ENCODE measurements at regions not wholly inside any gene's neighbourhood (a gene's known extent, or its start where the extent isn't known, plus 50 kb on each side); places are given as distances from the start of the nearest gene placed in this dataset.
"Not testable (repeated sequence)": the region's sequence is repeated elsewhere in the genome, so short reads cannot be mapped to it uniquely, and the experiment has no call there.

GRCh38 chr11:116331381-116331780, 441.4 kb downstream of the BUD13 start:
- H3K36me3 ChIP-seq, result no peaks in the 10 kb centered on the region
- H3K27me3 ChIP-seq, result no peaks in the 10 kb centered on the region
- no peak for DNase-seq
- no peaks in the 10 kb centered on the region for H3K9me3 ChIP-seq (replicated peaks)
- no peaks in the 10 kb centered on the region for H3K4me1 ChIP-seq
- H3K27ac ChIP-seq, result no peak overlapping the region
- no peak overlapping the region for H3K4me3 ChIP-seq

DNA sequence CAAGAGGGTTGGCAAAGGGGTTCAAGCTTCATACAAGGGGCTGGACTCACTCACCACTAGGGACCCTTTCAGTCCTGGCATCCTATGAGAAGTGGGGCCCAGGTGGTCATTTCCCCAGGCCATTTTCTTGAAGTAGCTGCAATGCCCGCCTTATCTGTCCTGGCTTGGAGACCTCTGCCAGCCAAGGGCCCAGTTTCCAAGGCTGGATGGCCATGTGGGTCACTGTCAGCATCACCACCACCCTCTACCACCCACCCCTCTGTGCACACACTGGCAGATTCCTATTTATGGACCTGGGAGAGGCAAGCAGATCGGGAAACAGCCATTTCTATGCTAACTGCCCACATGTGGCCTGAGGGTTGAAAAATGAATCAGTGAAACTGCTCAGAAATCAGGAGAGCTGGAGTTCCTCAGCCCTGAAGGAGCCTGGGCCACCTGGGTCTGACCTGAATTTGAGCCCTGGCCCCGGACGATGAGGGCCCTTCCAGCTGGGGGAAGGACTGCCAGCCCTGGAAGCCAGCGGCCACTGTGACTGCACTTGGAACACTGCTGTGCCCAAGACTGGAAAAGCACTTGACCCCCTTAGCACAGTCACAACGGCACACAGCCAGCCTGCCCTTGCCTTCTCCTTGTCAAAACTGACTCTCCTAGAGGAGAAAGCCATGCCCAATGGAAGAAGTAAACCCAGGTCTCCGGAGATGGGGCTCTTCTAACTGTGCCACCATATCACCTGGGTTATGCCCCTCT, 442.2 kb downstream of the BUD13 start:
- H3K9me3 ChIP-seq (replicated peaks), result no peaks in the 10 kb centered on the region
- H3K27me3 ChIP-seq, result no peaks in the 10 kb centered on the region
- DNase-seq, result no peak
- no peak overlapping the region for H3K27ac ChIP-seq
- no peaks in the 10 kb centered on the region for H3K4me1 ChIP-seq
- H3K36me3 ChIP-seq, result no peaks in the 10 kb centered on the region
- H3K4me3 ChIP-seq, result no peak overlapping the region

- no peaks in the 10 kb centered on the region for H3K9me3 ChIP-seq (replicated peaks)
- H3K4me1 ChIP-seq, result no peaks in the 10 kb centered on the region
- H3K27ac ChIP-seq, result no peak overlapping the region
- no peak for DNase-seq
- H3K4me3 ChIP-seq, result no peak overlapping the region
- H3K36me3 ChIP-seq, result no peaks in the 10 kb centered on the region
- no peaks in the 10 kb centered on the region for H3K27me3 ChIP-seq
These were observed 443.3 kb downstream of the BUD13 start for GRCh38 chr11:116329354-116330090.

DNA sequence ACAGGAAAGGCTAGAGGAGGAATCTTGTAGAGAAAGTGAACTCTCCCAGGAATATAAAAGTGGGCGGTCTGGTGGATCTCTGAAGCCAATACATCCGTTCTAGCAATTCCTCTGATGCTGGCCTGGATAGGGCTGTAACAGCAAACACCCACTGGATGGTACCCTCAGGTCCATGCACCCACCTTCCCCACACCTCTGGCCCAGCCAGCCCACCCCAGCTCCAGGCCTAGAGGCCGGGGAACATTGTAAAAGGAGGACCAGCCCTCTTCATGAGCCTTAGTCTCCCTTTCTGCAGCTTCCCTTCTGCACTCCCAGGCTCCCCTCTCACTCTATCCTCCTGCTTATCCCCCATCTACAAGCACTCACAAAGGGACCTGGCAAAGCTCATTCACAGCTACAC, 443.9 kb downstream of the BUD13 start:
- H3K9me3 ChIP-seq (replicated peaks), result no peaks in the 10 kb centered on the region
- no peak for DNase-seq
- H3K4me1 ChIP-seq, result no peaks in the 10 kb centered on the region
- H3K36me3 ChIP-seq, result no peaks in the 10 kb centered on the region
- H3K27ac ChIP-seq, result no peak overlapping the region
- no peak overlapping the region for H3K4me3 ChIP-seq
- H3K27me3 ChIP-seq, result no peaks in the 10 kb centered on the region

GRCh38 chr11:116328391-116328790, 444.4 kb downstream of the BUD13 start:
- no peaks in the 10 kb centered on the region for H3K4me1 ChIP-seq
- H3K4me3 ChIP-seq, result no peak overlapping the region
- no peaks in the 10 kb centered on the region for H3K27me3 ChIP-seq
- no peaks in the 10 kb centered on the region for H3K9me3 ChIP-seq (replicated peaks)
- H3K27ac ChIP-seq, result no peak overlapping the region
- H3K36me3 ChIP-seq, result no peaks in the 10 kb centered on the region
- DNase-seq, result no peak

GRCh38 chr11:116326146-116326545, 446.6 kb downstream of the BUD13 start:
- H3K27me3 ChIP-seq, result no peaks in the 10 kb centered on the region
- H3K4me1 ChIP-seq, result no peaks in the 10 kb centered on the region
- no peaks in the 10 kb centered on the region for H3K36me3 ChIP-seq
- no peak overlapping the region for H3K27ac ChIP-seq
- DNase-seq, result no peak
- H3K9me3 ChIP-seq (replicated peaks), result no peaks in the 10 kb centered on the region
- H3K4me3 ChIP-seq, result no peak overlapping the region

DNA sequence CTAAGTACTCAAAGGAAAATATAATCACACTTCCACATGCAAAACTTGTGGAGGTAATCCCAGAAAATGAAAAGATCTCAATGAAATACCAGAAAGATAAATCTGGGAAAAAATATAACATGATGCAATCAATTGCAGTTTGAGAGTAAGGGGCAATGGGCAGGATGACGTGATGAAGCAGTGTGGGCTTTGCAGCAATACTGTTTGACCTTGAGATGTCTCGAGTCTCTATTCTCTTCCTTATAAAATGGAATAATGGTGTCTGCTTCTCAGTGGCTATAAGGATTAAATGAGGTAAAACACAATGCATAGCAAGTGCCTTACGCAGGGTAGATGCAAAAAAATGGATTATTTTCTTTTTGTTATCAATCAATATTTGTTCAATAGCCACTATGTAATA, 447.5 kb downstream of the BUD13 start:
- no peaks in the 10 kb centered on the region for H3K4me1 ChIP-seq

GRCh38 chr11:116324077-116324476, 448.7 kb downstream of the BUD13 start:
- not testable (repeated sequence) for H3K9me3 ChIP-seq (replicated peaks); H3K4me1 ChIP-seq; H3K27ac ChIP-seq; DNase-seq; H3K36me3 ChIP-seq; H3K27me3 ChIP-seq; H3K4me3 ChIP-seq

More for the DNA sequence above, 447.5 kb downstream of the BUD13 start:
- H3K27me3 ChIP-seq, result no peaks in the 10 kb centered on the region
- H3K36me3 ChIP-seq, result no peaks in the 10 kb centered on the region
- DNase-seq, result no peak
- H3K4me3 ChIP-seq, result no peak overlapping the region
- no peak overlapping the region for H3K27ac ChIP-seq
- no peaks in the 10 kb centered on the region for H3K9me3 ChIP-seq (replicated peaks)

DNA sequence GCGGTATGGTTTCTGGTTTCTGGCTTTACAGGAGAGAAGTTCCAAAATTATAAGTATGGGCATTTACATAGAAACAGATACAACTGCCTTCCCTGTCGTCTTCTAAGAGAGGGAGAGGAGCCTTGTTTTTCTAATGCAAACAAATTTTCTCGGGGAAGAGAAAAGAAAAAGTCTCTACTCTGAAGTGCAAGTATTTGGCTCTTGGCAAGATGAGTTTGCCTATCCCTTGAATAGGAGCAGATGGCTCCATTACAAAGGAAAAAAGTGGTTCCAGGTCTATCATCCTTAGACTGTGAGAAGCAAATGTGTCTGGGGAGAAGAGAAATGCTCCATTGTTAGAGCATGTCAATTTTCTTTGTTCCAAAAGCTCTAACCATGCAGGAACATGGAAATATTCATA, 455.6 kb downstream of the BUD13 start:
- Histone ChIP-seq H3K4me1 (no peaks in the 10 kb centered on the region), H3K36me3 (no peaks in the 10 kb centered on the region), H3K4me3 (no peak overlapping the region), H3K27me3 (no peaks in the 10 kb centered on the region), H3K27ac (no peak overlapping the region), H3K9me3 (replicated peaks) (no peaks in the 10 kb centered on the region)
- DNase-seq, result no peak

GRCh38 chr11:116314006-116314405, 458.8 kb downstream of the BUD13 start:
- Histone ChIP-seq H3K27ac (no peak overlapping the region), H3K4me3 (no peak overlapping the region)
- no peak for DNase-seq

DNA sequence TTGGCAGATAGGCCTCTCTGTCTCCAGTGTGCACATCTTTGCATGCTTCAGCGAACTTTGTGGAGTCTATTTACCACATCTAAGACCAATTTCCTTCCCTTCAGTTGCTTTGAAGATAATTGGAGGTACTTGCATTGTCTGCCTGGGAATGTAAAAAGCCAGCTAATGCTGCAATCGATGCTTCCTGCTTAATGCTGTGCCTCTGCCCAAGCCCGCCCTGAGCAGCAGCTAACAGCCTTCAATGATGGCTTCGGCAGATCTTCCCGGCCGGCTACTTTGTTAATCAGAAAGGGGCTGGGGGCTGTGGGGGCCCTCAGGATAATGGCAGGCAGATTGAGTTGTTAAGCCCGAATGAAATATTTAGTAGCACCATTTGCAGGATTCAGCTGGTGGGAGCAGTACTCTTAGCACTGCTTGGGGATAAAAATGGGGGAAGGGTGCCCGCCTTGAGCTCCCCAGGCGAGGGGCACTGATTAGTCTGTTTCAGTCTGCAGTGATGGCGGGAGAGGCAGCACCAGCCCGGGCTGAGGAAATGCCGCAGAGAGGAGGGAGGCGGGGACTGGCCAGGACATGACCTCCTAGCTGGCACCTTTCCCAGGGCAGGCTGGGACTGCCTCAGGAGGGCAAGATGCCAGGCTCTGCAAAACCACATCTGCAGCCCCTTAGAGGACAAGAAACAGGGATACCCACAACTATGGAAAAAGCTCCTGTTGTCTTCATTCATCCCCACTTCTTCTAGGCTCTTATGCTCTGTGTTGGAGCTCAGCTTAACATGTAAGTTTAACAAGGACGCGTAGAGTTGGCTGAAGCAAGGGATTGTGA, 460.0 kb downstream of the BUD13 start:
- H3K4me1 ChIP-seq, result no peaks in the 10 kb centered on the region
- no peaks in the 10 kb centered on the region for H3K36me3 ChIP-seq
- no peak overlapping the region for H3K4me3 ChIP-seq
- DNase-seq, result peak; percentile 36 to 40
- H3K9me3 ChIP-seq (replicated peaks), result no peaks in the 10 kb centered on the region
- no peak overlapping the region for H3K27ac ChIP-seq
- H3K27me3 ChIP-seq, result no peaks in the 10 kb centered on the region

More at GRCh38 chr11:116314006-116314405, 458.8 kb downstream of the BUD13 start:
- Histone ChIP-seq H3K9me3 (replicated peaks) (no peaks in the 10 kb centered on the region), H3K27me3 (no peaks in the 10 kb centered on the region), H3K4me1 (no peaks in the 10 kb centered on the region), H3K36me3 (no peaks in the 10 kb centered on the region)

DNA sequence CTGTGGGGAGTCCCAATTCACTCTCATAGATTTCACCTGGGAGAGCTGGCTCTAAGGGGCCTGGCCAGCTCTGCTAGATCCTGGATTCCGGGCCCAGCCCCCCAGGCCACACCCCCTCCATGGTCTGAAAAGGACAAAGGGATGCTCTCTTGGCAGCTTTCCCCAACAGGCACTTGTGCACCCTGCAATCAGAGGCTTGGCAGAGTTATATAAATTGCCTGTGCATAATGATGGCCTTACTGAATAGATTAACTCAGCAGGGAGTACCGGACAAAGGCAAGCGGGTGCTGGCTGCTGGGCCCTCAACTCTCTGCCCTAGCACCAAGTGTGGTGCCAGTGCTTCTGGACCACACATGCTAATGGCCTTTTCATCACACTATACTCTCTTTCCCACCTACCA, 461.6 kb downstream of the BUD13 start:
- no peak for DNase-seq
- H3K27ac ChIP-seq, result no peak overlapping the region
- no peak overlapping the region for H3K4me3 ChIP-seq
- H3K4me1 ChIP-seq, result no peaks in the 10 kb centered on the region
- no peaks in the 10 kb centered on the region for H3K27me3 ChIP-seq
- no peaks in the 10 kb centered on the region for H3K36me3 ChIP-seq
- H3K9me3 ChIP-seq (replicated peaks), result no peaks in the 10 kb centered on the region

DNA sequence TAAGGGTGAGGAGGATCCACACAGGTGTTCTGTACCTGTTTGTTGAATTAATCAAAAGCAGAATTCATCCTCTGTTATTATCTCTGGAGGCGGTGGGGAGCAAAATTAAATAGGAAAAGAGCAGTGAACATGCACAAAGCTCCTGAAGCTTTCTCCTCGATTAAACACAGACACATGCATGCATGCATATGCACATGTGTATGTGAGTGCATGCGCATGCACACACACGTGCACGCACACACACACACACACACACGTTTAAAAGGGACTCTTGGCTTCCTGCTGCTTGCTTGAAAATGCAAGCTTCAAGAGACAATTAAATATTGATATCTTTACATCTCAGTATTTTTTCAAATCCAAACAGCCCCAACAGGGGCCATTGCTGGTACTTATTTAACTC, 462.1 kb downstream of the BUD13 start:
- Histone ChIP-seq H3K36me3 (no peaks in the 10 kb centered on the region), H3K9me3 (replicated peaks) (no peaks in the 10 kb centered on the region), H3K4me3 (no peak overlapping the region), H3K4me1 (no peaks in the 10 kb centered on the region), H3K27me3 (no peaks in the 10 kb centered on the region), H3K27ac (no peak overlapping the region)
- DNase-seq, result no peak

DNA sequence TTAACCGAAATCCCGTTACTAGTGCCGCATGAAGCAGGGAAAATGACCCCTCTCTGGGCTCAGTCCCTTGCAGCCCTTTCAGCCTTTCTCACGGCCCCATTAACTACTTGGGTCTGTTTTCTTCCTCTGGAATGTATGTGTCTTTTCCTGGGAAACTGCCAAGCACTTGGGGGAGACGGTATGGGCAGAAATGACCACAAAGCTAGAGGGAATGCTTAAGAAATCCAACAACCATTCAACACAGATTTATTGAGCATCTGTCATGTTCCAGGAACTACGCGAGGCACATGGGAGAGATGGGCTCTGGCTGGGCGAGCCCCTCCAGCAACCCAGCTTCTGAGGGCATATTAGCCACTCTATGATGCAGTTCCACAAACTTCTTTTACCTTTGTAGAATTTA, 462.6 kb downstream of the BUD13 start:
- H3K27ac ChIP-seq, result no peak overlapping the region

GRCh38 chr11:116309446-116309845, 463.3 kb downstream of the BUD13 start:
- no peak for DNase-seq
- Histone ChIP-seq H3K4me3 (no peak overlapping the region), H3K4me1 (no peaks in the 10 kb centered on the region), H3K9me3 (replicated peaks) (no peaks in the 10 kb centered on the region), H3K27ac (no peak overlapping the region), H3K27me3 (no peaks in the 10 kb centered on the region), H3K36me3 (no peaks in the 10 kb centered on the region)

More for the DNA sequence above, 462.6 kb downstream of the BUD13 start:
- Histone ChIP-seq H3K4me3 (no peak overlapping the region), H3K27me3 (no peaks in the 10 kb centered on the region), H3K36me3 (no peaks in the 10 kb centered on the region), H3K9me3 (replicated peaks) (no peaks in the 10 kb centered on the region), H3K4me1 (no peaks in the 10 kb centered on the region)
- peak; percentile 7 to 9 for DNase-seq

Measured in SJCRH30 (cell line).